SH-SY5Y (cell line): ENCODE measurements at regions not wholly inside any gene's neighbourhood (a gene's known extent, or its start where the extent isn't known, plus 50 kb on each side); places are given as distances from the start of the nearest gene placed in this dataset.

Experiments
- GATA2 ChIP-seq: IDR thresholded peaks from 2 replicates; pipeline ENCODE4 v1.6.1; 2011; ENCODE audit warnings: mild to moderate bottlenecking, low read depth, low read length
- GATA3 ChIP-seq: IDR thresholded peaks from 2 replicates; pipeline ENCODE4 v1.6.1; 2011; ENCODE audit warnings: low read depth, mild to moderate bottlenecking, low read length, moderate library complexity

DNA sequence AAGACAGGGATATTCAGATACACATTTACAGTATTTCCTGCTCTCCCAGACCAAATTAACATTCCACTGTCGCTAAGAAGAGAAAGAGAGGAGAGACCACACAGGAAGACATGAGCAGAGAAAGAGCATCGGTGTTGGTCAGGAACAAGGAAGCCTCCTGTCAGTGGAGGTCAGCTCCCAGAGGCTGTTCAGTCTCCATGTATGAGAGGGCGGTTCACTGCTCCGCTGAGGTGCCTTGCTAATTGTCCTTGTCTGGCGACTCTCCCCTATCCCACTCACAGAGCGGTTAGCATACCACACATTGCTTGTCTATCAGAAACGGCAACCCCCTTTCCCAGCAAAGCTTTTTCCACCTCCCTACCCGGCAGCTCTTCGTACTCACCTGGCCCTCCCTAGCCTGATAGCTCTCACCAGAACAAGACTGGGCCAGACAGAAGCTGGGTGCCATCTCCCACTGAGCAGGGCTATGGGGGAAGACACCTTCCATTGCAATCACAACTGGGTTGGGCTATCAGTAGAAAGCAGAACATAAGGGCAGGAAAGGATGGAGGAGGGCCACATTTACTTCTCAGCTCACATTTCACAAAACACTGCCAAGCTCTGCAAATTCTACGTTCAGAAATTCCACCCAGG, 58.6 kb upstream of the LMNB1 start:
- no peak for TF ChIP-seq GATA2
- TF ChIP-seq GATA3, result no peak
